GM13976 (cell line): ENCODE measurements at regions not wholly inside any gene's neighbourhood (a gene's known extent, or its start where the extent isn't known, plus 50 kb on each side); places are given as distances from the start of the nearest gene placed in this dataset.

Experiments used
- DNase-seq: peaks from one replicate; pipeline ENCODE4 v3.0.0; 2012; ENCODE audit warnings: low spot score
- in situ Hi-C: fragments of 300-500 bp; cut with MboI; formaldehyde crosslinking; loops from one replicate; pipeline ENCODE4 v1.12.0; 2022; ENCODE audit warnings: low sequenced_read_pairs, mixed read lengths, inconsistent platforms; ENCODE audit not compliant: unreplicated experiment
- TF ChIP-seq, protein P1 (sequence below): IDR thresholded peaks from 2 replicates; pipeline ENCODE4 v1.5.1; 2012; ENCODE audit warnings: borderline replicate concordance, mild to moderate bottlenecking; ENCODE audit not compliant: insufficient read depth; ENCODE audit errors: extremely low read depth, missing control alignments, control extremely low read depth

DNA sequence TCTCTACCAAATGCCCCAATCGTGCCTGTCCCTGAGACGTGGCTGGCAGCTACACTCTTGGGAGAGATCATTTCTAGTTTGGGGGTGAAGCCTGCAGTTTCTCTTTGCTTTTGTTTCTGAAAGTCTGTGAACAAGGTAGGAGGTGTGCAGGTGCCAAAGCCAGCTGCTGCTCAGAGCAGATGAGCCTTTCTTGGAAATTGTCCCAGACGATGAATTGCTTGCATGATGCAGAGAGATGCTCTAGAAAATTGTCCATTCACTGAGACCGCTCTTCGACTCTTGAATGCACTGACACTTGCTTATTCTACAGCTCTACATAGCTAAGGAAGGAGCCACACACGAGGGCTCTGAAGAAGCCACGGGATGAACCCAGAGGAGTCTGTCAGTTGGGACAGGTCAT, 225.6 kb upstream of the E2F8 start:
- in situ Hi-C loops: no loop called here
- TF ChIP-seq, protein P1, sequence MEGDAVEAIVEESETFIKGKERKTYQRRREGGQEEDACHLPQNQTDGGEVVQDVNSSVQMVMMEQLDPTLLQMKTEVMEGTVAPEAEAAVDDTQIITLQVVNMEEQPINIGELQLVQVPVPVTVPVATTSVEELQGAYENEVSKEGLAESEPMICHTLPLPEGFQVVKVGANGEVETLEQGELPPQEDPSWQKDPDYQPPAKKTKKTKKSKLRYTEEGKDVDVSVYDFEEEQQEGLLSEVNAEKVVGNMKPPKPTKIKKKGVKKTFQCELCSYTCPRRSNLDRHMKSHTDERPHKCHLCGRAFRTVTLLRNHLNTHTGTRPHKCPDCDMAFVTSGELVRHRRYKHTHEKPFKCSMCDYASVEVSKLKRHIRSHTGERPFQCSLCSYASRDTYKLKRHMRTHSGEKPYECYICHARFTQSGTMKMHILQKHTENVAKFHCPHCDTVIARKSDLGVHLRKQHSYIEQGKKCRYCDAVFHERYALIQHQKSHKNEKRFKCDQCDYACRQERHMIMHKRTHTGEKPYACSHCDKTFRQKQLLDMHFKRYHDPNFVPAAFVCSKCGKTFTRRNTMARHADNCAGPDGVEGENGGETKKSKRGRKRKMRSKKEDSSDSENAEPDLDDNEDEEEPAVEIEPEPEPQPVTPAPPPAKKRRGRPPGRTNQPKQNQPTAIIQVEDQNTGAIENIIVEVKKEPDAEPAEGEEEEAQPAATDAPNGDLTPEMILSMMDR: no peak
- DNase-seq: no peak

- TF ChIP-seq, protein P1: no peak
- in situ Hi-C loops: no loop called here
- no peak for DNase-seq
These were observed 223.2 kb upstream of the E2F8 start for GRCh38 chr11:19463976-19464375.

- TF ChIP-seq, protein P1: no peak
- DNase-seq: no peak
- in situ Hi-C loops: no loop called here
These were observed 220.1 kb upstream of the E2F8 start for GRCh38 chr11:19460718-19461405.

GRCh38 chr11:19459240-19459639, 218.5 kb upstream of the E2F8 start:
- in situ Hi-C loops: no loop called here
- TF ChIP-seq, protein P1: no peak
- no peak for DNase-seq

- TF ChIP-seq, protein P1: no peak
- in situ Hi-C loops: no loop called here
- no peak for DNase-seq
These were observed 218.0 kb upstream of the E2F8 start for GRCh38 chr11:19458721-19459120.

DNA sequence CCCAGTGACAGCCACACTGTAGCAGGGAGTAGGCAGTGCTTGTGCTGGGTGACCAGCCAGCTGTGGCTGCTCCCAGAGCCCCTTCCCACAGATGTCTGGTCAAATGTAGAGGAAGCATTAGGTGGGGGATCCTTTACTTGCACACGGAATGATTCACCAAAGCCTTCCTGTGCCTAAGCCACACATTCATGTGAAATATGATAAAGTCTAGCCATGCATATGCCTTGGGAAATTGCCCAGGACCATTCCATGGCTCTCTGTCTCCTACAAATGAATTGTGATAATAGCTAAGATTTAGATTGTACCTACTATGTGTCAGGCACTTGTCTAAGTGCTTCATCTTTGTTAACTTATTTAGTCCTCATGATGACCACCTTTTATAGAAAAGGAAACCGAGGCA, 217.5 kb upstream of the E2F8 start:
- in situ Hi-C loops: no loop called here

DNA sequence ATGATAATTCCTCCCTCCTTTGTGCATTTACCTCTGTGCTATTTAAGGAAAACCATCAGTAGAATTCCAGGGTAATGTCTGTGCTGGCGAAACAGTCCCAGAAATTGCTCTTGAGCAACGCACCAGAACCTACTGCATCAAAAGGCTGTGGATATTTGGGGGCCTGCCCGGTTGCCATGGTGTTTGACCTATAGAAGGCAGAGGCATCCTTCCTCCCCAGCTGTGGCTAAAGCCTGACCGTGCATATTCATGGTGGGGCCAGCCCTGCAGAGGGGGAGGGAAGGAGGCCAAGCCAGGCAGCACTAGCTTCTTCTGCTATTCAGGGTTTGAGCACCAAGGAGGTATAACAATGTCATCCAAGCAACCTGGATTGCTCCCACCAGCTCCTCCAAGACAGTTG, 215.0 kb upstream of the E2F8 start:
- DNase-seq: no peak
- TF ChIP-seq, protein P1: no peak
- in situ Hi-C loops: no loop called here

More for the DNA sequence above, 217.5 kb upstream of the E2F8 start:
- TF ChIP-seq, protein P1: no peak
- DNase-seq: no peak
